Activated naive CD8-positive, alpha-beta T cell treated with anti-CD3 and anti-CD28 coated beads for 36 hours (primary cell): ENCODE measurements at regions not wholly inside any gene's neighbourhood (a gene's known extent, or its start where the extent isn't known, plus 50 kb on each side); places are given as distances from the start of the nearest gene placed in this dataset.
"Not testable (repeated sequence)": the region's sequence is repeated elsewhere in the genome, so short reads cannot be mapped to it uniquely, and the experiment has no call there.

ENCODE experiments used
- DNase-seq: peaks from one replicate; pipeline ENCODE4 v3.0.0; 2021
- H3K27ac Mint-ChIP-seq: one replicate; pipeline ENCODE4 v1.8.0; 2022; ENCODE audit warnings: mild to moderate bottlenecking, moderate library complexity, mixed read lengths
- H3K27me3 Mint-ChIP-seq: one replicate; pipeline ENCODE4 v1.8.0; 2022; ENCODE audit warnings: mild to moderate bottlenecking, mixed read lengths
- H3K36me3 Mint-ChIP-seq: one replicate; pipeline ENCODE4 v1.8.0; 2021; ENCODE audit warnings: mild to moderate bottlenecking, mixed read lengths
- H3K4me1 Mint-ChIP-seq: one replicate; pipeline ENCODE4 v1.8.0; 2021; ENCODE audit warnings: mixed read lengths
- H3K4me3 Mint-ChIP-seq: one replicate; pipeline ENCODE4 v1.8.0; 2022; ENCODE audit warnings: mild to moderate bottlenecking, moderate library complexity, mixed read lengths
- H3K9me3 Mint-ChIP-seq: one replicate; pipeline ENCODE4 v1.8.0; 2022; ENCODE audit warnings: mixed read lengths

DNA sequence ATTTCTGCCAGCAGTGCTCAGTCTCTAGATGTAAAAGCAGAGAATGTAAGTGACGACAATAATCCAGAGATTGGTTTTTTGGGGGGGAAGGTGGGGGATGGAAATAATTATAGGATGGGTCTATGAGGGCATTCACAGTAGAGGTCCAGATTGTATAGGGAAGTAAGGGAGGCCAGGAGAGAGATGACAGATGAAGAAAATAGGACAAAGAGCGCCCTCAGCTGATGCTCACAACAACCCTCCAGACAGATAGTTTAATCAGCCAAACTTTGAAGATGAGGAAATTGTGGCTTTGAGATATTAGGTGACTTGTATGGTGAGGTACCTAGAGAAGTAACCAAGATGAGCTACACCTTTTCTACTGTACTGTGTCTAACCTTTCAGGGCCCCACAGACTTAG lies 137.9 kb downstream of the MAGEB17 start:
- H3K9me3 Mint-ChIP-seq, result no peaks in the 10 kb centered on the region
- no peak overlapping the region for H3K27ac Mint-ChIP-seq
- no peaks in the 10 kb centered on the region for H3K4me1 Mint-ChIP-seq
- no peak overlapping the region for H3K4me3 Mint-ChIP-seq
- DNase-seq, result no peak
- H3K27me3 Mint-ChIP-seq, result peaks cover 4% of the 10 kb centered on the region
- H3K36me3 Mint-ChIP-seq, result no peaks in the 10 kb centered on the region

DNA sequence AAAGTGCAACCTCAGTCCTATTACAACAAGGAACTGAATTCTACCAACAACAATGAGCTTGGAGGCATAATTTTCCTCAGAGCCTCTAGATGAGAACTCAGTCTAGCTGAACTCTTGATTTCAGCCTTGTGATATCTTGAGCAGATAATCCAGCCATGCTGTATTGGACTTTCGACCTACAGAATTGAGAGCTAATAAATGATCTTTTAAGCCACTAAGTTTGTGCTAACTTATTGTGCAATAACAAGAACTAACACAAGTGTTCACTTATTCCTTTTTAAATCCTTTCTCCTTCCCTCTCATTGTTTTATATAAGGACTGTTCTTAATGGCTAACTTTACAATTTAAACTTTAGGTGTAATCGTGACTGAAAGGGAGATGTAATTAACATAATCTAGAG lies 140.7 kb downstream of the MAGEB17 start:
- Mint-ChIP-seq H3K9me3 (no peaks in the 10 kb centered on the region), H3K4me3 (no peak overlapping the region), H3K27ac (no peak overlapping the region), H3K27me3 (peaks cover 7% of the 10 kb centered on the region), H3K4me1 (no peaks in the 10 kb centered on the region), H3K36me3 (no peaks in the 10 kb centered on the region)
- no peak for DNase-seq

DNA sequence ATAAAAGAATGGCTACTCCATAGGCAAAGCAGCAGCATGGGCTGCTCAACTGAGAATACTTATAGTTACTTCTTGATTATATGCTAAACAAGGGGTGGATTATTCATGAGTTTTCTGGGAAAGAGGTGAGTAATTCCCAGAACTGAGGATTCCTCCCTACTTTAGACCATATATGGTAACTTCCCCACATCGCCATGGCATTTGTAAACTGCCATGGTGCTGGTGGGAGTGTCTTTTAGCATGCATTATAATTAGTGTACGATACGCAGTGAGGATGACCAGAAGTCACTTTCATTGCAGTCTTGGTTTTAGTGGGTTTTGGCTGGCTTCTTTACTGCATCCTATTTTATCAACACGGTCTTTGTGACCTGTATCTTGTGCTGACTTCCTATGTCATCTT lies 141.5 kb downstream of the MAGEB17 start:
- H3K27me3 Mint-ChIP-seq, result peaks cover 7% of the 10 kb centered on the region
- no peaks in the 10 kb centered on the region for H3K4me1 Mint-ChIP-seq

DNA sequence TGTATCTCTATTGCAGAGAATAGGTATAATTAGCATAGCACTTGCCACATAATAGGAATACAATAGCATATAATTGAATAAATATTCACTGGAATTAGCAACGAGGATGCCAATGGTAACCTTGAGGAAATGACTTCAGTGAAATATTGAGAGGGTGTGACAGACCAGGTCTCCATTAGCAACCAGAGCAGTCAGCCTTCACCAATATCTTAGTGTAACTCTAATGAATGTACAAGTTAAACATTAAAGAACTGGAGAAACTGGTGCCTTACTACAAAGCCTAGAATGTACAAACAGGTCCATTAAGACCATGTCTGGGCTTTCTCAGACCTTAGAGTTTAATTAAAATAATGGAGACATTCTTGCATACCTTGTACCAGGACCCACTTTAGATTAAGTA lies 143.0 kb downstream of the MAGEB17 start:
- Mint-ChIP-seq H3K27me3 (peaks cover 7% of the 10 kb centered on the region), H3K4me3 (no peak overlapping the region), H3K27ac (no peak overlapping the region), H3K9me3 (no peaks in the 10 kb centered on the region), H3K4me1 (no peaks in the 10 kb centered on the region), H3K36me3 (no peaks in the 10 kb centered on the region)
- DNase-seq, result no peak

More for the DNA sequence above, 141.5 kb downstream of the MAGEB17 start:
- H3K36me3 Mint-ChIP-seq, result no peaks in the 10 kb centered on the region
- no peak overlapping the region for H3K4me3 Mint-ChIP-seq
- DNase-seq, result no peak
- no peak overlapping the region for H3K27ac Mint-ChIP-seq
- no peaks in the 10 kb centered on the region for H3K9me3 Mint-ChIP-seq

DNA sequence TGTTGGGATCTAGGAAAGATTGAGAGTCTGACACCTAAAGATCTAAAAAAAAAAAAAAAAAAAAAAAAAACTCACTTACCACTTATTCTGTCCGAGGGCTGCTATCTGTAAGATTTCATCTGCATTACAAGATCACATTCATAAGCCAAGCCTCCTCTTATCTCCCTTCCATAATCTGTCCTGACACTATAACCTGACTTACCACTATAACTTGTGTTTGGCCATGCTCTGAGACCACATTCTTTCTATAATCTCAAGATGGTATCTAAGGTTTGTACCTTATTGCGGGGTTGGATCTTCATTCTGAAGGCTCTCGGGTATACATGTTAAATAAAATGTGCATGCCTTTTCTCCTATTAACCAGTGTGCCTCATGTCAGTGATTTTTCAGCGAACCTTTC lies 144.4 kb downstream of the MAGEB17 start:
- Mint-ChIP-seq H3K27ac (no peak overlapping the region), H3K9me3 (no peaks in the 10 kb centered on the region), H3K4me3 (no peak overlapping the region), H3K4me1 (no peaks in the 10 kb centered on the region), H3K27me3 (peaks cover 7% of the 10 kb centered on the region), H3K36me3 (no peaks in the 10 kb centered on the region)
- DNase-seq, result no peak

DNA sequence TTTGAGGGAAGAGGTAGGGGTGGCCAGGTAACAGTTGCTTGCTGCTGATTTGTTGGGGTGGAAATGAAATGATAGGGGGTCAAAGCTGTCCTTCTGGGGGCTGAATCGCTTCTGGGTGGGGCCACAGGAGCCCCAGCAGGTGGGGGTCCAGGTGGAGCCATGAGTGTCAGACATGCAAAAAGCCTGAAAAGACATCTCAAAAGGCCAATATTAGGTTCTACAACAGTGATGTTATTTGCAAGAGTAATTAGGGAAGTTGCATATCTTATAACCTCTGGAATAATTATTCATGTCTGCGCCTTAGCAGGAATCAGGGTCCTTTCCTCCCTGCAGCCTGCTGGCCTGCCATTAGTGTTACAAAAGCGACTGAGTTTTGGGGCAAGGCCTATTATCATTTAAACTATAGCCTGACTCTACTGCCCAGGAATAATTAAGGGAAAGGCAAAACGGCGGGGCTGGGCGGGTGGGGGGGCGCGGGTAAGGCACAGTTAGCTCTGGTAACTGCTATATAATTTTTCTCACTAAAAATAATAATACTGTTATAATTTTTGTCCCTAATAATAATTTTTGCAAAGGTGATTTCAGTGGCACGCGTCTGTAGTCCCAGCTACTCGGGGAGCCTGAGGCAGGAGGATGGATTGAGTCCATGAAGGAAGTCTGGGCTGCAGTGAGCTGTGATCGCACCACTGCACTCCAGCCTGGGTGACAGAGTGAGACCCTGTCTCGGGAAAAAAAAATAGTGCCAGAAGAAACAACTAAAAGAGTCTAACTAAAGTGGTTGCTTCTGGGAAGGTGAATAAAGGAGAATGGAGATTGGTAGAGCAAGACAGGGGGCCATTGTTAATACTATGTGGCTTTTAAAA lies 145.7 kb downstream of the MAGEB17 start:
- Mint-ChIP-seq H3K36me3 (no peaks in the 10 kb centered on the region), H3K27ac (no peak overlapping the region), H3K9me3 (no peaks in the 10 kb centered on the region), H3K4me1 (no peaks in the 10 kb centered on the region), H3K27me3 (peaks cover 3% of the 10 kb centered on the region), H3K4me3 (no peak overlapping the region)
- no peak for DNase-seq

DNA sequence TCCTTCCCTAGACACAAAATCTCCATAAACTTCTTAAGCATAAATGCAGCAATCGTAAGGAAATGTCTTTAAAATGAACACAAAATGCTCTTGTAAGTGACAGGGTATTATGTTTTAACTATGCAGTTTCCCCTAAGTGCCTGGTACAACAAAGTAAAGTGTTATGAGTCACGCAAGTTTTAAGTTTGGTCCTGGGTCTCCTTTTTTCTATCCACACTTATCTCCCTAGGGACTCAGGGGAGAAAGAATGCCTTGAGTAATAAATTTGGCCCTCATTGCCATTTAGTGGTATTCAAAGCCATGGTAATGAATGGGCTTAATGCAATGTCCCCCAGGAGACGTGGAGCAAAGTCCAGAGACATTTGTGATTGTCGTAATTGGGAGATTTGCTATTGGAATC lies 149.1 kb downstream of the MAGEB17 start:
- Mint-ChIP-seq H3K27ac (no peak overlapping the region), H3K27me3 (peaks cover 3% of the 10 kb centered on the region), H3K9me3 (peaks cover 2% of the 10 kb centered on the region), H3K4me3 (no peak overlapping the region), H3K36me3 (no peaks in the 10 kb centered on the region), H3K4me1 (no peaks in the 10 kb centered on the region)
- no peak for DNase-seq

DNA sequence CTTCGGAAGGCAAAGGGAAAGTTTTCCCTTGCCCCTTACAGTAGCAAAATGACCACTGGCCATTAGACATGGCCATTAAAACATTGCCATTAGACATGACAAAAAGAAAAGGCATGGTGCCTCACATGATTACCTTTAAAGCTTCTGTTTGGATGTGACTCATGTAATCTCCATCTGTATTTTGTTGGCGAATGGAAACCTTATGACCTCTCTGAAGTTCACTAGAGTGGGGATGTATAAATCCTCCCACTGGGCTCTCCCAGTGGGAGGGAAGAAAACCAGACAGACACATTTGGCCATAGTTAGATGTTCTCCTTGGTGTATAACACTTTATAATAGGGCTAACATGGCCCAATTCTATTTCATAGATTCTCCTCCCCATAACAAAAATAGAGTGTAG lies 152.6 kb downstream of the MAGEB17 start:
- Mint-ChIP-seq H3K4me1 (no peaks in the 10 kb centered on the region), H3K4me3 (no peak overlapping the region), H3K9me3 (peaks cover 2% of the 10 kb centered on the region), H3K36me3 (no peaks in the 10 kb centered on the region), H3K27me3 (no peaks in the 10 kb centered on the region), H3K27ac (no peak overlapping the region)
- DNase-seq, result no peak

DNA sequence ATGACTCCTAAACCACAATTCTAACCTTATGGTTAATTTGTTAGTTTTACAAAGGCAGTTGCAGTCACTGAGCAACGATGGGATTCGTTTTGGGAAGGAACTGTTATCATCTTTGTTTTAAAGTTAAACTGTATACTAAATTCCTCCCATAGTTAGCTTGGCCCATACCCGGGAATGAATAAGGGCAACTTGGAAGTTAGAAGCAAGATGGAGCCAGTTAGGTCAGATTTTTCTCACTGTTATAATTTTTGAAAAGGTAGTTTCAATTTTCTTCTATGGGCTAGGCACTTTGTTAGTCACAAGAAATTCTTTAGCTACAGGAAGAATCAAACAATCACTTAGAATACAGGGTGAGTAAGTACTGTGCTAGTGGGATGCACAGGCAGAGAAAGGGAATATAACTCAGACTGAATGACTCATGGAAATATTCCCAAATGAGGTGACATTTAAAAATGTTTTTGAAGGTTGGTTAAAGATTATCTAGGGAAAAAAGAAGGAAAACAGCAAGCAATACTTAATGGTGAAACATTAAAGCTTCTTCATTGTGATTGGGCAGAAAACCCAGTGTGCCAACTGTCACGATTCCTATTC lies 153.6 kb downstream of the MAGEB17 start:
- no peaks in the 10 kb centered on the region for H3K4me1 Mint-ChIP-seq

DNA sequence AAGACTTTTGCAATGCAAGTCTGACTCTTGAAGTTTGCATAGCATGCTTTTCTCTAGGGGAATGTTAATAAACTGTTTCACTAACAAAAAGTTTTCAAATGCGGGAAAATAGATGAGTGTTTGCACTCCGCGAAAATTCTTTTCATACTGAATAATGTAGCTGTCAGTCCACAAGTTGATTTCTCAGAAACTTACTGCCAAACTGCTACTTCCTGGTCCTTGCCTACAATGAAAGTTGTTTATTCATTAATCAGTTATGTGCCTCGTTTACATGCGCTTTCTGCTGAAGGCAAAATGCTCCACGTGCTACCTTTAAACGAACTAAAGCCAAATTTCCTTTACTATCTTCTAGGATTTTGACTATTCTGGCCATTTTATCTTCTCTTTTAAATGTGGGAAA lies 166.2 kb downstream of the MAGEB17 start:
- peaks cover 10% of the 10 kb centered on the region for H3K4me1 Mint-ChIP-seq
- no peaks in the 10 kb centered on the region for H3K36me3 Mint-ChIP-seq
- H3K27me3 Mint-ChIP-seq, result no peaks in the 10 kb centered on the region
- H3K9me3 Mint-ChIP-seq, result peaks cover 3% of the 10 kb centered on the region
- no peak for DNase-seq
- no peak overlapping the region for H3K4me3 Mint-ChIP-seq
- no peak overlapping the region for H3K27ac Mint-ChIP-seq

More for the DNA sequence above, 153.6 kb downstream of the MAGEB17 start:
- Mint-ChIP-seq H3K36me3 (no peaks in the 10 kb centered on the region), H3K9me3 (peaks cover 2% of the 10 kb centered on the region), H3K27me3 (no peaks in the 10 kb centered on the region), H3K27ac (no peak overlapping the region), H3K4me3 (no peak overlapping the region)
- DNase-seq, result no peak

DNA sequence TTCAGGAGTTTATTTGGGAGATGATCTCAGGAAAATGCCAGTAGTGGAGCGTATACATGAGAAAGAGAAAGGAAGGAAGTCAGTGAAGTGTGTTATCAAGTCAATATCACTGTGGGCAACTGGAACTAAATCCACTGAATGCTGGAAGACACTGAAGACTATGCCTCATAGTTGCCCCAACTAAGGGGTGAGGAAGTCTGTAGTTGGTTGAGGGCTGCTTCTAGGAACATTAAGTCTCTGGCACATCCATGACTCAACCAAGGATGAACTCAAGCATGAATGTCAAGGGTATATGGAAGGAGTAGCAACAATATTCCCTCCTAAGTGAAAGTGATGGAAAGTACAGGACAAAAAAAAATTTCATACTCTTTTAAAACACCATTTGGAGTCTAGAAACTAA lies 167.9 kb downstream of the MAGEB17 start:
- no peaks in the 10 kb centered on the region for H3K36me3 Mint-ChIP-seq
- DNase-seq, result no peak
- H3K9me3 Mint-ChIP-seq, result peaks cover 5% of the 10 kb centered on the region
- no peak overlapping the region for H3K4me3 Mint-ChIP-seq
- no peaks in the 10 kb centered on the region for H3K27me3 Mint-ChIP-seq
- peaks cover 10% of the 10 kb centered on the region for H3K4me1 Mint-ChIP-seq
- H3K27ac Mint-ChIP-seq, result peak overlapping the region; percentile 38

DNA sequence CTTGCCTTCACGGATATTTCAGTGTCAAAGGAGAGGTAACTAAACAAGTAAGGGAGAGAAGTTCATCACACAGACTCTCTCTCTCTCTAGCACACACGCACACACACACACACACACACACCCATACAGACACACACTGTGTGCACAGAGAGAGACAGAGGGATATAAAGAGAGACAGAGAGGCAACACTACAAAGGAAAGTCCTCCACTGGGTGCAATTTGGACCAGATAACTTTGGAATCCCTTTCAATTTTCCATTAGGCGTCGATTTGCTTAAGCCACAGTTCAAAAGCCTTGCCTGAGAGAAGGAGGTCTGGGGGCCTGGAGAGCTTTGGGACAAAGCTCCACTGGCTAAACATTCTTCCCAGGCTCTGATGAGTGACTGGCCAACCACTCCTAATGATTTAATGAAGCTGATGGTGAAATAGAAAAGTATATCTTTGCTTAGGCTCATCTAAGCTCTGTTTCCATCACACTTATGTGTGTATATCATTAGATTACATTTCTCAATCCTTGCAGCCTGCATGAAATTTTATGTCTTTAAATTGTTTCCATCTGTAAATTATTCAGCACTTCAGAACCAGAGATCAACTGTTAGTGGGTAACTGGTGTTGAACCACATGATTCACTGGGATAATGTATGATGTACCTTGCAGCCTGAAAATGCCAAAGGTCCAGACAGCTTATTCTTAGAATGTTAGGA lies 180.8 kb downstream of the MAGEB17 start:
- Mint-ChIP-seq H3K36me3 (no peaks in the 10 kb centered on the region), H3K27me3 (peaks cover 10% of the 10 kb centered on the region), H3K4me3 (no peak overlapping the region), H3K9me3 (no peaks in the 10 kb centered on the region), H3K27ac (no peak overlapping the region), H3K4me1 (no peaks in the 10 kb centered on the region)
- DNase-seq, result no peak

DNA sequence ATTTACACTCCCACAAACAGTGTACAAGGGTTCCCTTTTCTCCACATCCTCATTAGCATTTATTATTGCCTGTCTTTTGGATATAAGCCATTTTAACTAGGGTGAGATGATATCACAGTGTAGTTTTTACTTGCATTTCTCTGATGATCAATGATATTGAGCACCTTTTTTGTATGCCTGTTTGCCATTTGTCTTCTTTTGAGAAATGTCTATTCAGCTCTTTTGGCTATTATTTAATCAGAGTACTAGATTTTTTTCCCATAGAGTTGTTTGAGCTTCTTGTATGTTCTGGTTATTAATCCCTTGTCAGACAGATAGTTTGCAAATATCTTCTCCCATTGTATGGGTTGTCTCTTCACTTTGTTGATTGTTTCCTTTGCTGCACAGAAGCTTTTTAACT lies 190.6 kb downstream of the MAGEB17 start:
- Mint-ChIP-seq H3K4me1 (no peaks in the 10 kb centered on the region), H3K27ac (no peak overlapping the region), H3K36me3 (no peaks in the 10 kb centered on the region), H3K9me3 (no peaks in the 10 kb centered on the region), H3K4me3 (no peak overlapping the region), H3K27me3 (no peaks in the 10 kb centered on the region)
- DNase-seq, result no peak

DNA sequence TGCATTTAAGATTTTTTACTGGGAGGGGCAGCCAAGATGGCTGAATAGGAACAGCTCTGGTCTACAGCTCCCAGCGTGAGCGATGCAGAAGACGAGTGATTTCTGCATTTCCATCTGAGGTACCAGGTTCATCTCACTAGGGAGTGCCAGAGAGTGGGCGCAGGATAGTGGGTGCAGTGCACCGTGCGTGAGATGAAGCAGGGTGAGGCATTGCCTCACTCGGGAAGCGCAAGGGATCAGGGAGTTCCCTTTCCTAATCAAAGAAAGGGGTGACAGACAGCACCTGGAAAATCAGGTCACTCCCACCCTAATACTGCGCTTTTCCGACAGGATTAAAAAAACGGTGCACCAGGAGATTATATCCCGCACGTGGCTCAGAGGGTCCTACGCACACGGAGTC lies 192.8 kb downstream of the MAGEB17 start:
- H3K27ac Mint-ChIP-seq, H3K36me3 Mint-ChIP-seq, H3K4me1 Mint-ChIP-seq, H3K9me3 Mint-ChIP-seq, DNase-seq, H3K4me3 Mint-ChIP-seq, H3K27me3 Mint-ChIP-seq: not testable (repeated sequence)

DNA sequence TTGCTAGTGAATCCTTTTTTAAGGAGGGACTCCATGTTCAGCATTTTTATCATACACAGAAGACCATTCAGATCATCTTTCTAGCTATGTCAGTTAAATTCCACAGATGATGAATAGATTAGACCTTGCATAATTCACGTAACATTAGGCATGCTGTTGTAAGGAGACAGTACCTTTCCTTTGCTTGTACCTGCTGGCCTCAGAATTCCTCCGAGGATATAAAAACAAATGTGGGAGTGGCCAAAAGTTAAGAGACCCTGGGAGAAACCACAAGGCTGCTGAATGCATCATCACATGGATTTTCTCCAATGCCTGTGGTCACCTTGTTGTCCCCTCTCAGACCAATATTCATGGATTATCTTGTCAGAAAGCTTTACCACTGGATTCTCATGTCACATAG lies 201.4 kb downstream of the MAGEB17 start:
- Mint-ChIP-seq H3K4me1 (no peaks in the 10 kb centered on the region), H3K4me3 (no peak overlapping the region), H3K9me3 (no peaks in the 10 kb centered on the region), H3K27me3 (no peaks in the 10 kb centered on the region), H3K36me3 (no peaks in the 10 kb centered on the region), H3K27ac (no peak overlapping the region)
- no peak for DNase-seq
